ENCODE measurements at regions not wholly inside any gene's neighbourhood (a gene's known extent, or its start where the extent isn't known, plus 50 kb on each side); places are given as distances from the start of the nearest gene placed in this dataset.

GRCh38 chr6:133026705-133027104, 212.3 kb downstream of the RPS12 start:
- no peaks in the 10 kb centered on the region for H3K36me3 ChIP-seq
- no peaks in the 10 kb centered on the region for H3K4me1 ChIP-seq
- H3K4me3 ChIP-seq, result no peak overlapping the region
- no CpG with 5 or more reads among the region's 2 CpGs for WGBS
- no peak for DNase-seq (ENCODE audit: extremely low spot score)
- H3K9me3 ChIP-seq, result peaks cover 0 to 16% (median 4%) of the 10 kb centered on the region in 4 donors
- TF ChIP-seq EP300 (IDR thresholded peaks at IDR 0.05) (no peak), POLR2A (IDR thresholded peaks at IDR 0.05; ENCODE audit: low read depth) (no peak), POLR2AphosphoS5 (IDR thresholded peaks at IDR 0.05) (no peak), CTCF (IDR thresholded peaks at IDR 0.05) (no peak)
- no peak overlapping the region for H3K27ac ChIP-seq (replicated peaks in 1 of 4)
- intact Hi-C loops (cut with DNase I), result no loop called here
- no peaks in the 10 kb centered on the region for H3K27me3 ChIP-seq

- H3K4me1 ChIP-seq, result no peaks in the 10 kb centered on the region
- no peaks in the 10 kb centered on the region for H3K36me3 ChIP-seq
- H3K27me3 ChIP-seq, result no peaks in the 10 kb centered on the region
- H3K9me3 ChIP-seq, result peaks cover 0 to 3% (median 0%) of the 10 kb centered on the region in 4 donors
- intact Hi-C loops (cut with DNase I), result no loop called here
- no peak overlapping the region for H3K27ac ChIP-seq (replicated peaks in 1 of 4)
- no peak overlapping the region for H3K4me3 ChIP-seq
- no peak for TF ChIP-seq EP300 (IDR thresholded peaks at IDR 0.05)
- TF ChIP-seq POLR2AphosphoS5 (IDR thresholded peaks at IDR 0.05), result no peak
- no peak for TF ChIP-seq CTCF (IDR thresholded peaks at IDR 0.05)
- no peak for TF ChIP-seq POLR2A (IDR thresholded peaks at IDR 0.05; ENCODE audit: low read depth)
- no peak for DNase-seq (ENCODE audit: extremely low spot score)
- 75% methylated on average over 4 of the region's 4 CpGs for WGBS
These were observed 207.9 kb upstream of the EYA4 start for GRCh38 chr6:133033263-133033662.

GRCh38 chr6:133034509-133035206, 206.5 kb upstream of the EYA4 start:
- Histone ChIP-seq H3K4me3 (no peak overlapping the region), H3K27me3 (no peaks in the 10 kb centered on the region), H3K9me3 (no peaks in the 10 kb centered on the region), H3K4me1 (no peaks in the 10 kb centered on the region), H3K27ac (replicated peaks in 1 of 4) (no peak overlapping the region), H3K36me3 (no peaks in the 10 kb centered on the region)
- TF ChIP-seq CTCF (IDR thresholded peaks at IDR 0.05) (no peak), POLR2AphosphoS5 (IDR thresholded peaks at IDR 0.05) (no peak)
- DNase-seq (ENCODE audit: extremely low spot score), result no peak
- intact Hi-C loops (cut with DNase I), result no loop called here
- WGBS, result 96% methylated on average over 8 of the region's 8 CpGs

- intact Hi-C loops (cut with DNase I), result loop anchor here (10.0 kb wide), 1 partner anchor 205 kb away; no protein-coding TSS in a partner anchor
- no peaks in the 10 kb centered on the region for H3K9me3 ChIP-seq
- TF ChIP-seq EP300 (IDR thresholded peaks at IDR 0.05) (no peak), CTCF (IDR thresholded peaks at IDR 0.05) (peak in 2 of 3 experiments; percentile 14 to 24)
- no peaks in the 10 kb centered on the region for H3K36me3 ChIP-seq
- DNase-seq (ENCODE audit: extremely low spot score), result no peak
- H3K27ac ChIP-seq (replicated peaks in 1 of 4), result no peak overlapping the region
- H3K4me3 ChIP-seq, result no peak overlapping the region
- H3K4me1 ChIP-seq, result no peaks in the 10 kb centered on the region
- H3K27me3 ChIP-seq, result no peaks in the 10 kb centered on the region
- 90% methylated on average over 3 of the region's 3 CpGs for WGBS
These were observed 200.9 kb upstream of the EYA4 start for GRCh38 chr6:133040094-133040802.

Data from esophagus muscularis mucosa (tissue), 4 donors.